ENCODE measurements at regions not wholly inside any gene's neighbourhood (a gene's known extent, or its start where the extent isn't known, plus 50 kb on each side); places are given as distances from the start of the nearest gene placed in this dataset.

GRCh38 chr1:96996001-96996400 is 274.4 kb downstream of the PTBP2 start:
- DNase-seq (ENCODE audit: low read depth in 3 of 3): no peak

- DNase-seq (ENCODE audit: low read depth in 3 of 3): no peak
Measured at GRCh38 chr1:96997717-96998116, 276.1 kb downstream of the PTBP2 start.

- no peak for DNase-seq (ENCODE audit: low read depth in 3 of 3)
Measured at GRCh38 chr1:96998466-96998865, 276.9 kb downstream of the PTBP2 start.

DNA sequence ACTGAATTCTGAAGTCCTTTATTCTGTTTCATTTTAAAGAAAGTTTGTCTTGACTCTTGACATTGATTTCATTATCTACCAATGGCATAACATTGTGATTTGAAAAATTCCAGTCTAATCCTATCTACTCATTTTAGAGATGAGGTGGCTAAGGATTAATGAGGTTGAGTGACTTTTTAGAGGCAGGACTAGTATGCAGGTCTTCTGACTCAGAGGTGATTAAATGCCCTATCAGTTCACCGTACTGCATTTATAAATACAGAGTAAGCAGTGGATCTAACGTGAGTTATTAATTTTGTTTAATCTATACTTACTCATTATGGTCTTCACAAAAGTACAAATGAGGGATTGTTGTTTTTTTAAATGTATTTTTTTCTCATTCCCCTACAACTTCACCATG is 277.6 kb downstream of the PTBP2 start:
- no peak for DNase-seq (ENCODE audit: low read depth in 3 of 3)

- DNase-seq (ENCODE audit: low read depth in 3 of 3): no peak
Measured at GRCh38 chr1:97004054-97004453, 282.5 kb downstream of the PTBP2 start.

- DNase-seq (ENCODE audit: low read depth in 3 of 3): no peak
Measured at GRCh38 chr1:97004743-97005142, 283.2 kb downstream of the PTBP2 start.

GRCh38 chr1:97006044-97006661 is 284.6 kb downstream of the PTBP2 start:
- no peak for DNase-seq (ENCODE audit: low read depth in 3 of 3)

DNA sequence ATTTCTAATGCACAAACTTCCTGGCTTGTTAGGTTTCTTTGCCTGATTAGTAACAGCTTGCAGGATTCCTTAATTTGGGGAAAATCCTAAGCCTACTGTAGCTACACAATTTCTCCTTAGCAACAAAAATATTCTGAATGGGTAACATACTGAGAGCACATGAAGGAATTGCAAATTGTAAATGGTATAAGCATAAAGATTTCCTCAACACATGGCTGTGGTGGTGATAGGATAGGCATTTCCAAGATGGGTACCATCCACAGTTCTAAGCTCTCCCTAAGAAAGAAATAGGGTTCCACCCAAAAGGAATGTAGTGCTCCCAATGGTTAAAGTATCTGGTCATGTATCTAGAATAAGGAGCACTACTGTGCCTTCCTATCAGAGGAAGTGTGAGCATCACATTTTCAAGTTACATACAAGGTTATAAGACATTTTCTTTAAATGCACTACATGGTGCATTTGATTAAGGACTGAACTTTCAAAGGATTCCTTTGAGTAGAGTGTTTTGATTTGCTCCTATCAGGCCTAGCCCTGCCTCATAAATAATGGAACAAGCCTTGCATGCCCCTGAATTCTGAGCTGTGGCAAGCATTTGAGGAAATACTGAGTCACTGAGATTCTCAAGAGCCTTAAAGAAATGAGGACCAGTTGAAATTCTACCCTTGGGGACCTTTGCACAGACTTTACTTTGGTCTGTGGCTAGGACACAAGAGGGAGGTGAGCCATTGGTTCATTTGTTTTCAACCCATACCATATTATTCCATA is 286.4 kb downstream of the PTBP2 start:
- DNase-seq (ENCODE audit: low read depth in 3 of 3): no peak

- no peak for DNase-seq (ENCODE audit: low read depth in 3 of 3)
Measured at GRCh38 chr1:97010566-97011264, 289.1 kb downstream of the PTBP2 start.

DNA sequence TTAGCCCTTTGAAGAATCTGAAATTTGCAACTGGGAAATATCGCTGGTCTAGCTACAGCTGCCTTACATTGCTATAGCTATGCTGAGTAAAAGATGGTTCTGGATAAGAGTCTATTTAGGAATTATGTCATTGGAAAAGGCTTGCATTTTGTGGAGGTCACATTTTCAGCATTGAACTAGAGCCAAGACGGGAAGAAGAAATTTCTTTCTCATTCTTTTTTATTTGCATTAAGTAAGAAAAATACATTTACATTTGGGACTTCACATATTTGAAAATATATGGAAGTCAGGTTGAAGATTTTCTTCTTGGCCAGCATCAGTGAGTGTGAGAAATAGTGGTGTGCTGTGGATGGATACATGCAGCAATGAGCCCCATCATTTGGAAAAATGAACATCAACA is 291.6 kb downstream of the PTBP2 start:
- DNase-seq (ENCODE audit: low read depth in 3 of 3): no peak

- DNase-seq (ENCODE audit: low read depth in 3 of 3): no peak
Measured at GRCh38 chr1:97013941-97014340, 292.4 kb downstream of the PTBP2 start.

GRCh38 chr1:97014426-97014825 is 292.8 kb downstream of the PTBP2 start:
- DNase-seq (ENCODE audit: low read depth in 3 of 3): no peak

GRCh38 chr1:97017895-97018294 is 296.3 kb downstream of the PTBP2 start:
- DNase-seq (ENCODE audit: low read depth in 3 of 3): no peak

Data from stimulated activated CD4-positive, alpha-beta T cell treated with anti-CD3 and anti-CD28 coated beads, TNF-alpha, amount 100 ng/mL, for 48 hours (primary cell).